KG1 (cell line): ENCODE measurements at regions not wholly inside any gene's neighbourhood (a gene's known extent, or its start where the extent isn't known, plus 50 kb on each side); places are given as distances from the start of the nearest gene placed in this dataset.

Experiments used
- DNase-seq: peaks from one replicate; lab custom pipeline; 2025; lab: John Stamatoyannopoulos, UW

DNA sequence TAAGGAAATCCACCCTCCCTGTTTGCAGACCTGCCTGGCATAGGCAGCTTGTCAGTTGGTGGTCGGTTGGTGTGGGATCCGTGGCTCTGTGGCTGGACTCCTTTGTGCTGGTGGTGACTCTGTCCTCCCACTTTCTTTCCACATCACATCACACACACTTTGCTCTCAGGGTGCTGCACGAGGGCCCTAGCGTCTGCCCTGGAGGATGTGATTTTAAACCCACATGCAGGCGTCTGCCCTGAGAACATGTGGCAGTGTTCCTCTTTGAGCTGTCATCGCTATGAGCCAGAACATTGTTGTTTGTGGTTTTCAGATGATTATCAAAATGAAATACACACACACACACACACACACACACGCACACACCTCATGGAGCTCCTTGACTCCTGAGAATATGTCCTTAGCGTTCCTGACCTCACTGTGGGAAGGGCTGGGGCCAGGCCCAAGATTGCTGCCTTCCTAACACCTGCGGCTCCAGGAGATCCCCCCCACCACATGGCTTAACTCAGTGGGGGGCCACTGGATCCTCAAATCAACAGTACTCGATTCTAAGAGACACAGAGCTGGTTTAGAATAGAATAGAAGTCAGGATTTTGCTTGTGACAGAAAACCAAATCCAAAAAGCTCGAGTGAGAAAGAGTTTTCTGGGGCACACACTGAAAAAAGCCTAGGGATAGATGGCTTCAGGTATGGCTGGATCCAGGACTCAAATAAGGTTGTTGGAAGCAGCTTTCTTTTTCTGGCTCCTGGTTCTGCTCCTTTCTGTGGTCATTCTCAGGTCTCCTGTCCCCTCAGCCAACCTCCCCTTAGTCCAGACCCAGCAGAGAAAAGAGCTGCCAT, 54.8 kb downstream of the RTP5 start:
- no peak for DNase-seq

- DNase-seq: no peak
Measured at GRCh38 chr2:241924909-241925250, 55.4 kb downstream of the RTP5 start.

GRCh38 chr2:241925277-241925676, 55.7 kb downstream of the RTP5 start:
- no peak for DNase-seq

DNA sequence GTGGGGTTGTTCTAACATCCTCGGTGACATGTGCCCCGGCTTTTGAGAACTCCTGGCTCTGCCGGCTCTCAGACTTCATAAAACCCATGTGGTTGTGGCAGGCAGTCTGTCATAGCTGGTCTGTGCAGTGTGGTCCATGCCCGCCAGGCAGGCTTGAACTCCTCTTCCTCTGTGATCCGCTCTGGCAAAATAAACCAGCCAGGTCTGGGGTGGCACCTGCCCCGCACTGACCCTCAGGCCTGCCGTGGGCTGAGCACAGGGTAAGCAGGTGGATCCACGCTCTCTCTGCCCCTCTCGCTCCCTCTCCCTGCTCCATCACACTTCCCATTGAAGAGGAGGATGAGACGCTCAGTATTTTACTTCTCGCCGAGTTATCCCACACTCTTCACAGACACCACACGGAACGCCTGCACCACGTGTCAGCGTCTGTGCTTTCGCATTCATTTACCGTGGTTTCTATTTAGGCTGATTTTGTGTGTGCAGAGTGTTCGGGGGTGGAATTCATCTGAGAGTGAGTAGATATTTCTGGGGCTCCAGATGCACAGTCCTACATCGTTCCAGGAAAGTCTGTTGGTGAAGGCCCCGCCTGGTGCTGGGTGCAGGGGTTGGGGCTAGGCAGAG, 56.4 kb downstream of the RTP5 start:
- DNase-seq: no peak

DNA sequence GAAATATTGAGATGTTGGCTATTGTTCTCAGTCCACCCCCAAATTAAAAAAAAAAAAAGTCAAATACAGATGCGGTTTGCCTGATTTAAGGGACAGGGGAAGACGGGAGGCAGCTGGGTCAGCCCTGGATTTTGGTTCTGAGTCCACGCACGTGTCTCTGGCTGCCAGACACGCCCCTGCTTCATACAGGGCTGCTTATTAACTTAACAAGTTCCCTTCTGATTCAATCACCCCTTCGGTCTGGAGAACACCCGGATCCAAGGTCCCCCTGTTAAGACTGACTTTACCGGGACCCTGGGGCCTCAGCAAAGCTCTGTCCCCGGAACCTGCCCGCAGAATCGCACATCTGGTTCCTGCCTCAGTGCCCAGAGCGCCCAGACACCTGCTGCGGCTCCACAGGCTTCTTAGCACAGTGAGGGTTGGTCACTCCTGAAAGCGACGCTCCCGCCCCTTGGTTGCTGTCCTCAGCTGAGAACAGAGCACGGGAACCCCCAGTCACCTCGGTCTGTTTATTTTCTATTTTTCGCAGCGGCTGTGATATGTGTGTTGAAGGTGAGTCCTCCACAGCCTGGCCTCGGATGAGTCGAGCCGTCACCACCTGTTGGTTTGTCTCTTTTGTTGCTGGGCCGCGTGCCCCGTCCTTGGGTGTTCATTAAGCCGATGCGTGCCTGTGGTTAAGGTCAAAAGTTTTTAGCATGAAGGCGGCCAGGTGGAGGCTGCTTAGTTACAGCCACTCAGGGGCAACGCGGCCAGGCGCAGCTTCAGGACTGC, 57.2 kb downstream of the RTP5 start:
- no peak for DNase-seq

DNA sequence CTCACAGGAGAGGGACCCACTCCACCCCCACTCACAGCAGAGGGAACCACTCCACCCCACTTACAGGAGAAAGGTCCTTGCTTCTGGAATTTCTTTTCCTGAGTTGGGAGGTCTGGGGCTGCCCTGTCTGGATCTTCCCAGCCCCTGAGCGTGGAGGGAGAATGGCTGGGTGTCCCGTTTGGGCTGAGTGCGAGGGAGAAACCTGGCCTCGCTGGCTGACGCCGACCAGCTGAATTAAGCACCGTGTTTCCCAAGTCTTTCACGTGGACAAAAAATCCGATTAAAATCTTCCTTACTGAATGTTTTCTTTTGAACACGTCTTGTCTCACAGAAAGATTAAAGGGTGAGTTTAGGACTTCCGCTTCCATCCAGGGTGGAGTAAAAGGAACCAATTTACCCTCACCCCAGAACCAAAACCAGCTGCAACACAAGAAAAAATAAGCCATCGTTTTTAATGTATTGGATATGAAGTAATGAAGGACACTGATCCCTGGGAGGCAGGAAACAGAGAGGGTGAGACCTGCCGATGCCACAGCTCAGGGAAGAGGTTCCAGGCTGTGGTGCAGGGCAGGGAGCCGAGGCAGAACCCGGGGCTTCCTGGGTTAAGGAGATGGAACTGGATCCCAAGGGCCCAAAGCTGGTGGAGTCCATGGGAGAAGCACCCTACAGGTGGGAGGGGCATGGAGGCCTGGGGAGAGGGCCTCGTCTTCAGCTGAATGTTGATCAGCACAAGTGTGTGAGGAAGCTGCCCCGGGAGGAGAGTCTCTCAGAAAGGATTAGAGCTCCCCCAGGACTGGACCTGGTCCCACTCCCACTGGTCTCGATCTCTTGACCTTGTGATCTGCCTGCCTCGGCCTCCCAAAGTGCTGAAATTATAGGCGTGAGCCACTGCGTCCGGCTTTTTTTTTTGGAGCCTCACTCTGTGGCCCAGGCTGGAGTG, 60.3 kb downstream of the RTP5 start:
- DNase-seq: no peak

DNA sequence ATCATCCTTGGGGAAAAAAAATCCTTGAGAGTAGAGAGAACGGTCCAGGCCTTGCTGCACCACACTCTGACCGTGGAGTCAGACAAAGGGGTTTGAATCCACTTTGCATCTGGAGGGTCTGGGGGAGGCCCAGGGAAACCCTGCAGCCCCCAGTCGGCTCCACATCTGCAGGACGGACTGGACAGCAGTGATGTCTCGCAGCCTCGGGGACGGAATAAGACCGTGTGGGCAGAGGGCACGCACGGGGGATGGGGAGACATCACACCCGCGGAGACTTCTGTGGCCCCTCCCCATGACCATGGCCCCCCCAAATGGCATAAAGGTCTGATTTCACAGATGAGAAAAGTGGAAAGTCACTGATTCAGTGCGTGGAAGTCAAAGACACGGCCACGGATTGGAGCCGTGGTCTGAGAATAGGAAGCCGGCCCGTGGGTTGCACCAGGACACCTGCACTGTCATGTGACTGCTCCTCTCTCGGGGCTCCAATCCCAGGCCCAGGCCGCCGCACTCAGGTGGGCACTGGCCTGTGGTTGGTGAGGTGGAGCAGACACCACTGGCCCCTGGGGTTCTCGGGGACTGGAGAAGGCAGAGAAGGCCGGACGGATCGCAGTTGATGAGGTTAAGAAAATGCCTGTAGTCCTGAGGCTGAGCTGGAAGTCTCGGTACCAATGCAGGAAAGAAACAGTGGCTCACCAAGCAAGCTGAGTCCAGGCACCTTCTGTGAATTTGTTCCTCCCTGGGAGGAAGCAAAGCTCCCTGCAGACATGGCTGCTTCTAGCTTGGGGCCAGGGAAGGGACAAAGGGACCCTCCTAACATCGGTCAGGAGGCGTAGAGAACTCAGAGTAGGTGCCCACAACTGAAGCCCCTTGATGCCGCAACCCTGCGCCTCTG, 61.8 kb downstream of the RTP5 start:
- no peak for DNase-seq

- no peak for DNase-seq
Measured at GRCh38 chr2:241931976-241932898, 62.7 kb downstream of the RTP5 start.

- no peak for DNase-seq
Measured at GRCh38 chr2:241932899-241933178, 63.3 kb downstream of the RTP5 start.

DNA sequence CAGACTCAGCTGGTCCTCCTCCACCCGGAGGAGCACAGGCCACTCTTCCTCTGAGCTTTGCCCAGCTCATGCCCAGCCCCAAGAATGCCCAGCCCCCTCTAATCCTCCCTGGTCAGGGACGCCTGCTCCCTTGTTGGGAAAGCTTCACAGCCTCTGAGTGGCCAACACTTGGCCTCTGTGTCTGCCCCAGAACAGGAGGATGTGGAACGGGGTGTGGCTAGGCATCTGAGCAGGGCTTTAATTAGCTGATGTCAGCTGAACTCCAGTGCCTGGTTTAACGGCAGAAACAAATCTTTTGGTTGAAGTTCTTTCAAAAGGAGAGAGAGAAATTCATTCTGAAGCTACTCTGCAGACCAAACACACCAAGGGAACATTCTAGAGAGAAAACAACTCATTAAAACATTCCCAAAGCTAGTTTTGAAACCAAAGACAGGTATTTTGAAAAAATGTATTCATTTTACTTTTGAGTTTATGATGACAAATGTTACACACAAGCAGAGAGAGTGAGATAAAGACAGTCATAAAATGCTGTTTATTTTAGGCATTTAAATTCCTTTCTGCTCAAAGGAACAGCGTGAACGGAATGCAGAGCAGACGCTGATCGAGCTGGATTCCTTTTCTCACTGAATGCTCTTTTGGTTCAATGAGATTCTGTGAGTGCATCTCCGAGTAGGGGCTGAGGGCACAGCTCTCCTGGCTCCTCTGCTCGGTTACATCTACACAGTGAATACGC, 63.8 kb downstream of the RTP5 start:
- DNase-seq: no peak

DNA sequence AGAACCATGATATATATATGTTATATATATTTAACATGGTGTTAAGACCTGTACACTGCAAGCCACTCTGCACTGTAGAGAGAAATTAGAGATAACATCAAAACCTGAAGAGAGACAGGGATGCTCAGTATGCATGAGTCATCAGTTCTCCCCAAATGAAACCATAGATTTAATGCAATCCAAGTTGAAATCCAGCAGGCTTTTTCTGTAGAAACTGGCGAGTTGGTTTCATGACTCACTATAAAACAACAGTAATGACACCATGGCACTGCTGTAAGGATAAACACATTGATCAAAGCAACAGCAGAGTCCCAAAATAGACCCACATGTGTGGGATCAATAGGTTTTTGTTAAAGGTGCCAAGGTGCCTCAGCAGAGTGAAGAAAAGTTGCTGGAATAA, 65.8 kb downstream of the RTP5 start:
- DNase-seq: no peak

GRCh38 chr2:241935774-241936173, 66.2 kb downstream of the RTP5 start:
- no peak for DNase-seq

DNA sequence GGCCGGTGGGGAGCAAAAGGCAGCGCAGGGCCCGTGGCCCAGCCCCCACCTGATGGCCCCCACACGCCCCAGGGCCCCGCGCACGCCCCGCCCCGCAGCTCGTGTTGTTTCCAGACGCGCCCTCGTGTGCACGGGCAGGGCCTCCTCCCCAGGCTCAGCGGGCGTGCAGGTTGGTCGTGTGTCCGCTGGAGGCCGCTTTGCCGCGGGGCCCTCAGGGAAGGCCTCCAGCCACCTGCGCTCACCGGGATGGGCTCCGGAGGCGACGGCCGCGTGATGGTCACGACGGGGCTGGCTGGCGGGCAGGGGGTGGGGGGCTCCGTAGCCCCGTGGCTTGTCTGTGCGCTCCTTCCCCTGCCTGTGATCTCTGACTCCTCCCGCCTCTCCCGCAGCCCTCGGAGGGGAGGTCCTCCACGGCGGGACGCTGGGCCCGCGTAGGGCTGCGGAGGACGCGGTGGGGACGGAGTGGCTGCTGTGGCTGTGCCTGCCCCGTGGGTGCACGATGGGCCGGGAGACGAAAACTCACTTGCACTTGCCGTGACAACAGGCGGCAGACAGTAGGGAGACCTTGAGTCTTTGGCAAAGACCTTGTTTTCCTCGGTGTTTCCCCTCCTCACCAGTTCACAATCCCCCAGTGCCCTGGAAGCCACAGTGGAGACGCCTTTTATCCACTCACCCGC, 67.1 kb downstream of the RTP5 start:
- no peak for DNase-seq

GRCh38 chr2:241937297-241937696, 67.8 kb downstream of the RTP5 start:
- DNase-seq: no peak

DNA sequence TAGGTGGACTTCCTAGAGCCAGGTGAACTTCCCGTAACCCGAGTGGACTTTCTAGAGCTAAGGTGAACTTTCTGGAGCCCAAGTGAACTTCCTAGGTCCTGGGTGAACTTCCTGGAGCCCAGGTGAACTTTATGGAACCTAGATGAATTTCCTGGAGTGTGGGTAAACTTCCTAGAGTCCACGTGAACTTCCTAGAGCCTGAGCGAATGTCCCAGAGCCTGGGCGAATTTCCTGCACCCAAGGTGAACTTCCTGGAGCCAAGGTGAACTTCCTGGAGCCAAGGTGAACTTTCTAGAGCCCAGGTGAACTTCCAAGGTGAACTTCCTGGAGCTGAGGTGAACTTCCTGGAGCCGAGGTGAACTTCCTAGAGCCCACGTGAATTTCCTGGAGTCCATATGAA, 70.0 kb downstream of the RTP5 start:
- no peak for DNase-seq

DNA sequence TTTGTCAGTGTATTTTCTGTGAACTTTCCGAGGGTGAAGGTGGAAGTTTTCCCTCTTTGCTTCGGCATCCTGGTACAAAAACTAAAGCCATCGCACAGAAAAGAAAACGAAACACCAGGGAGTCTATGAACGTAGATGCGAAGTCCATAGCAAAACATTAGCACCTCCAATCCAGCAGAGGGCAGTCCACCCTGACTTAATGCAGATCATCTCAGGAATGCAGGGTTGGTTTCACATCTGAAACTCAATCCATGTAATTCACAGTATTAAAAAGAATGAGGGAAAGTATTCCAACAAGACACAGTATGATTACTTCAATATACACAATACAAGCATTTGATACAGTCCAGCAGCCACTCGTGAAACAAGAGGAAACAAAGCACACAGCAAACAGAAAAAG, 70.8 kb downstream of the RTP5 start:
- DNase-seq: no peak

DNA sequence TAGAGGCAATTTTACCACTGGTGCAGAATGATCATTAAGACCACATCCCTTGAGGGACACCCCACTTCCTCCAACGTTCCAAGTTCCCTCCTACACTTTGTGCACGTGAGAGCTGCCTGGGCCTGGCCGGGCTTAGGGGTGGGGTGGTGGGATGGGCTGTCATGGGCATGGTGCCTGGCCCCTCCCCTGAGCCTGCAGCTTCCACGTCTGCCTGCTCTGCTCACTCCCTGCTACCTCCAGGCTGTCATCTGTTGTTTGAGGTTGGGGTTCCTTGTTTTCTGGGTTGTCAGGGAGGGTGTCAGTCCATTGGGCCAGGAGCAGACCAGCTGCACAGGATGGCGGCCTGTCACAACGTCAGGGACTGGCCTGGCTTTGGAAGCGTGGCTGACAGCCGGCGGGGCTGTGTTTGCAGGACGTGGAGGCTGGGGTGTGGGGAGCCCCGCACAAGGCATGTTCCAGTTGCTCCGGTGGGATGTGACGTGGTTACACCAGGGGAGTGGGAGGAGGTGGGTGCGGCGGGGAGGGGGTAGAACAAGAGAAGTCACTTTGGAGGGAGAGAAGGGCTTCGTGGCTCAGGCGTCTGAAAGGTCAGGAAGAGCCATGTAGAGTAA, 72.3 kb downstream of the RTP5 start:
- DNase-seq: no peak

GRCh38 chr2:241942416-241943208, 73.1 kb downstream of the RTP5 start:
- no peak for DNase-seq
